ENCODE measurements at regions not wholly inside any gene's neighbourhood (a gene's known extent, or its start where the extent isn't known, plus 50 kb on each side); places are given as distances from the start of the nearest gene placed in this dataset.

DNA sequence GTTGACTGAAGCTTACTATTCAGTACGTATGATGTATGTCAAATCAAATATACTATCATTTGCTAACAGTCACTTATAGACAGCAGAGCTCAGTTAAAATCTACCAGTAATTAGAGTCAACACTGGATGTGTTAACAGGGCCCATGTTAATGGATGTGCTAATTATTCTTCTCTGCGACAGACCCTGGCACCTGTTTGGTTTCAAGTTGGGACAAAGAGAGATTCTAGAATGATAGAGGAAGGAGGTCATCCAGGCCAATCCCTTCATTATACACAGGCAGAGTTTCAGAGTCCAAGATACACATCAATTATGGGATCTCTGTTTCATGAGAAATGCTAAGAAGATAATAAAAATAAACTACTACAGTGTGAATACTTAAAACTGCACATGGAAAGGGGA, 615.0 kb downstream of the ZNF608 start:
- Histone ChIP-seq H3K36me3 (ENCODE audit: control insufficient read depth in 2 of 2, extremely low read depth in 1 of 2, insufficient read depth in 2 of 2, low read length in 2 of 2) (no peaks in the 10 kb centered on the region), H4K20me1 (ENCODE audit: control insufficient read depth, extremely low read depth, insufficient read depth, low read length) (no peaks in the 10 kb centered on the region), H3K9me1 (ENCODE audit: control insufficient read depth, extremely low read depth, insufficient read depth, low read length) (no peaks in the 10 kb centered on the region), H3K79me2 (ENCODE audit: control insufficient read depth, insufficient read depth, low read length) (no peaks in the 10 kb centered on the region), H2AFZ (ENCODE audit: control insufficient read depth, low read length) (no peak overlapping the region), H3K9me3 (ENCODE audit: control insufficient read depth, low read depth, low read length) (no peaks in the 10 kb centered on the region), H3K4me2 (ENCODE audit: control insufficient read depth, extremely low read depth, insufficient read depth, low read depth, low read length) (no peak overlapping the region), H3K27ac (ENCODE audit: control insufficient read depth, insufficient read depth, low read length) (no peak overlapping the region), H3K4me3 (ENCODE audit: control insufficient read depth in 2 of 3, extremely low read depth in 1 of 3, insufficient read depth in 2 of 3, low read depth in 1 of 3, low read length in 3 of 3) (no peak overlapping the region), H3K9ac (ENCODE audit: control insufficient read depth, extremely low read depth, insufficient read depth, low read length) (no peak overlapping the region), H3K4me1 (ENCODE audit: control insufficient read depth, extremely low read depth, insufficient read depth, low read length) (peaks cover 5% of the 10 kb centered on the region), H3K27me3 (ENCODE audit: control insufficient read depth, extremely low read depth, insufficient read depth, low read length) (no peaks in the 10 kb centered on the region)
- dilution Hi-C loops (cut with MboI; ENCODE audit: extremely low pct_ligation_motif_present, low sequenced_read_pairs) = no loop called here
- DNase-seq (ENCODE audit: low read depth, low spot score) (no peak), FAIRE-seq (no peak)
- no peak for TF ChIP-seq EZH2 (IDR thresholded peaks at IDR 0.05; ENCODE audit: low read length)
- TF ChIP-seq, protein P1, sequence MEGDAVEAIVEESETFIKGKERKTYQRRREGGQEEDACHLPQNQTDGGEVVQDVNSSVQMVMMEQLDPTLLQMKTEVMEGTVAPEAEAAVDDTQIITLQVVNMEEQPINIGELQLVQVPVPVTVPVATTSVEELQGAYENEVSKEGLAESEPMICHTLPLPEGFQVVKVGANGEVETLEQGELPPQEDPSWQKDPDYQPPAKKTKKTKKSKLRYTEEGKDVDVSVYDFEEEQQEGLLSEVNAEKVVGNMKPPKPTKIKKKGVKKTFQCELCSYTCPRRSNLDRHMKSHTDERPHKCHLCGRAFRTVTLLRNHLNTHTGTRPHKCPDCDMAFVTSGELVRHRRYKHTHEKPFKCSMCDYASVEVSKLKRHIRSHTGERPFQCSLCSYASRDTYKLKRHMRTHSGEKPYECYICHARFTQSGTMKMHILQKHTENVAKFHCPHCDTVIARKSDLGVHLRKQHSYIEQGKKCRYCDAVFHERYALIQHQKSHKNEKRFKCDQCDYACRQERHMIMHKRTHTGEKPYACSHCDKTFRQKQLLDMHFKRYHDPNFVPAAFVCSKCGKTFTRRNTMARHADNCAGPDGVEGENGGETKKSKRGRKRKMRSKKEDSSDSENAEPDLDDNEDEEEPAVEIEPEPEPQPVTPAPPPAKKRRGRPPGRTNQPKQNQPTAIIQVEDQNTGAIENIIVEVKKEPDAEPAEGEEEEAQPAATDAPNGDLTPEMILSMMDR (optimal IDR thresholded peaks at IDR 0.05 in 1 of 3, IDR thresholded peaks at IDR 0.05 in 1 of 3, conservative IDR thresholded peaks at IDR 0.05 in 1 of 3; ENCODE audit: extremely low read depth in 1 of 3, insufficient read depth in 2 of 3, low read length in 3 of 3) = no peak

DNA sequence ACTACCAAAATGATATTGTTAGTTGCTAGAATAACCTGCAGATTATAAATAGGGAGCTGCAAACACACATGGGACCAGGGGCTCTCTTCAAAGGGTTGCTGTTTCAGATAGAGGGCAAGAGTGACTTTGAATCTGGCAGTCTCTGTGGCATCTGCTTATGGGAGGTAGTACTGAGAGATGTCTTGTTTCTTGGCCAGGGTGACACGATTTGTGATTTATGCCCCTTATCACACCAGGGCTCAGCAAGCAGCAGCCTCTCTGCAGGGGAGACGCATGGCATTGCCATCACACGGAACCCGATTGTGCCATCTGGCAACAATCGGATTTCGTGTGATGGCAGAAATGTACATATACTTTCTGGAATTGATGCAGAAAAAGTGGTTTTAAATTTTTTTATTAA, 615.6 kb downstream of the ZNF608 start:
- Histone ChIP-seq H3K27me3 (ENCODE audit: control insufficient read depth, extremely low read depth, insufficient read depth, low read length) (no peaks in the 10 kb centered on the region), H3K36me3 (ENCODE audit: control insufficient read depth in 2 of 2, extremely low read depth in 1 of 2, insufficient read depth in 2 of 2, low read length in 2 of 2) (no peaks in the 10 kb centered on the region), H3K79me2 (ENCODE audit: control insufficient read depth, insufficient read depth, low read length) (no peaks in the 10 kb centered on the region), H3K4me3 (ENCODE audit: control insufficient read depth in 2 of 3, extremely low read depth in 1 of 3, insufficient read depth in 2 of 3, low read depth in 1 of 3, low read length in 3 of 3) (no peak overlapping the region), H4K20me1 (ENCODE audit: control insufficient read depth, extremely low read depth, insufficient read depth, low read length) (no peaks in the 10 kb centered on the region), H3K4me2 (ENCODE audit: control insufficient read depth, extremely low read depth, insufficient read depth, low read depth, low read length) (no peak overlapping the region), H3K9ac (ENCODE audit: control insufficient read depth, extremely low read depth, insufficient read depth, low read length) (no peak overlapping the region), H3K27ac (ENCODE audit: control insufficient read depth, insufficient read depth, low read length) (no peak overlapping the region), H3K4me1 (ENCODE audit: control insufficient read depth, extremely low read depth, insufficient read depth, low read length) (peaks cover 5% of the 10 kb centered on the region), H3K9me1 (ENCODE audit: control insufficient read depth, extremely low read depth, insufficient read depth, low read length) (no peaks in the 10 kb centered on the region), H3K9me3 (ENCODE audit: control insufficient read depth, low read depth, low read length) (no peaks in the 10 kb centered on the region), H2AFZ (ENCODE audit: control insufficient read depth, low read length) (no peak overlapping the region)
- dilution Hi-C loops (cut with MboI; ENCODE audit: extremely low pct_ligation_motif_present, low sequenced_read_pairs) = no loop called here
- TF ChIP-seq, protein P1 (optimal IDR thresholded peaks at IDR 0.05 in 1 of 3, IDR thresholded peaks at IDR 0.05 in 1 of 3, conservative IDR thresholded peaks at IDR 0.05 in 1 of 3; ENCODE audit: extremely low read depth in 1 of 3, insufficient read depth in 2 of 3, low read length in 3 of 3) = no peak
- TF ChIP-seq EZH2 (IDR thresholded peaks at IDR 0.05; ENCODE audit: low read length) = no peak
- FAIRE-seq = no peak
- no peak for DNase-seq (ENCODE audit: low read depth, low spot score)

Data from keratinocyte (primary cell).